Retinal pigment epithelial cell (primary cell): ENCODE measurements at regions not wholly inside any gene's neighbourhood (a gene's known extent, or its start where the extent isn't known, plus 50 kb on each side); places are given as distances from the start of the nearest gene placed in this dataset.

Experiments used
- DNase-seq: peaks from one replicate; pipeline ENCODE4 v3.0.0-alpha.2; 2010; ENCODE audit warnings: low read depth
- H3K4me3 ChIP-seq: 2 replicates; pipeline ENCODE4 v1.5.1; 2011; ENCODE audit warnings: mild to moderate bottlenecking, low read length, control low read depth, moderate library complexity
- CTCF ChIP-seq: conservative IDR thresholded peaks from 2 replicates; pipeline ENCODE4 v1.5.1; 2011; ENCODE audit warnings: low read depth, low read length, control low read depth, inconsistent platforms

GRCh38 chr3:154034797-154035330 lies 86.3 kb upstream of the ARHGEF26 start:
- no peak for DNase-seq
- TF ChIP-seq CTCF = no peak
- no peak overlapping the region for H3K4me3 ChIP-seq

- DNase-seq = no peak
- peak; percentile 54 for TF ChIP-seq CTCF
These were observed 80.9 kb upstream of the ARHGEF26 start for GRCh38 chr3:154040283-154040682.

GRCh38 chr3:154044671-154045070 lies 76.5 kb upstream of the ARHGEF26 start:
- H3K4me3 ChIP-seq = no peak overlapping the region
- DNase-seq = no peak
- no peak for TF ChIP-seq CTCF

More at GRCh38 chr3:154040283-154040682, 80.9 kb upstream of the ARHGEF26 start:
- H3K4me3 ChIP-seq = no peak overlapping the region

GRCh38 chr3:154050216-154050615 lies 71.0 kb upstream of the ARHGEF26 start:
- no peak for DNase-seq
- H3K4me3 ChIP-seq = no peak overlapping the region
- TF ChIP-seq CTCF = no peak

GRCh38 chr3:154050766-154051165 lies 70.4 kb upstream of the ARHGEF26 start:
- no peak overlapping the region for H3K4me3 ChIP-seq
- TF ChIP-seq CTCF = no peak
- no peak for DNase-seq

GRCh38 chr3:154059833-154060232 lies 61.4 kb upstream of the ARHGEF26 start:
- DNase-seq = no peak
- TF ChIP-seq CTCF = no peak
- no peak overlapping the region for H3K4me3 ChIP-seq

- no peak overlapping the region for H3K4me3 ChIP-seq
- TF ChIP-seq CTCF = no peak
- DNase-seq = peak; percentile 92
These were observed 60.8 kb upstream of the ARHGEF26 start for GRCh38 chr3:154060238-154061000.
